PC-3 (cell line): ENCODE measurements at regions not wholly inside any gene's neighbourhood (a gene's known extent, or its start where the extent isn't known, plus 50 kb on each side); places are given as distances from the start of the nearest gene placed in this dataset.

Experiments
- ATAC-seq: fragments of 200-7000 bp; cut with Tn5 transposase; 2 replicates; pipeline ENCODE4 v1.9.1; 2020; ENCODE audit warnings: mild to moderate bottlenecking, moderate library complexity
- BruUV-seq: library from RNA; stranded (reverse); fragments of 400-500 nt; replicated peaks from 2 replicates; lab custom pipeline; 2021; lab: Mats Ljungman, UMichigan
- CTCF ChIA-PET: fragments of 300-600 bp; sonication (Branson Sonifier 250); formaldehyde crosslinking; loops from one replicate; lab custom pipeline; 2022; ENCODE audit warnings: antibody characterized with exemption; lab: Charles Lee
- POLR2A ChIA-PET: fragments of 300-600 bp; sonication (Branson Sonifier 250); formaldehyde crosslinking; loops from one replicate; lab custom pipeline; 2022; ENCODE audit warnings: antibody characterized with exemption; ENCODE audit not compliant: unreplicated experiment; lab: Charles Lee
- DNase-seq: peaks from one replicate; pipeline ENCODE4 v3.0.0-alpha.2; 2015
- H2AFZ ChIP-seq: fragments of 300-600 bp; sonication (generic); 2 replicates; pipeline ENCODE4 v1.6.0; 2016; ENCODE audit warnings: antibody characterized with exemption, low read length
- H3F3A ChIP-seq: fragments of 300-600 bp; sonication (generic); one replicate; pipeline ENCODE4 v1.6.0; 2017; ENCODE audit warnings: antibody characterized with exemption, low read length, control low read depth, mild to moderate bottlenecking; ENCODE audit not compliant: unreplicated experiment
- H3K27ac ChIP-seq: fragments of 300-600 bp; sonication (generic); 2 replicates; pipeline ENCODE4 v1.5.1; 2016; ENCODE audit warnings: mild to moderate bottlenecking, low read length
- H3K27me3 ChIP-seq: fragments of 300-600 bp; sonication (generic); 2 replicates; pipeline ENCODE4 v1.6.1; 2016; ENCODE audit warnings: low read length, mixed read lengths
- H3K36me3 ChIP-seq: fragments of 300-600 bp; sonication (generic); 2 replicates; pipeline ENCODE4 v1.6.1; 2016; ENCODE audit warnings: low read depth, mixed run types, low read length, mixed read lengths
- H3K4me1 ChIP-seq: fragments of 300-600 bp; sonication (generic); 2 replicates; pipeline ENCODE4 v1.5.1; 2016; ENCODE audit warnings: low read length; ENCODE audit not compliant: insufficient read depth
- H3K4me2 ChIP-seq: fragments of 300-600 bp; sonication (generic); 2 replicates; pipeline ENCODE4 v1.6.0; 2016; ENCODE audit warnings: low read length
- H3K4me3 ChIP-seq: fragments of 300-600 bp; sonication (generic); 2 replicates; pipeline ENCODE4 v1.5.1; 2016; ENCODE audit warnings: mild to moderate bottlenecking, low read length, mixed read lengths
- H3K79me2 ChIP-seq: fragments of 300-600 bp; sonication (generic); 2 replicates; pipeline ENCODE4 v1.6.1; 2017; ENCODE audit warnings: low read length, mixed read lengths
- H3K9ac ChIP-seq: fragments of 300-600 bp; sonication (generic); 2 replicates; pipeline ENCODE4 v1.6.0; 2016; ENCODE audit warnings: mild to moderate bottlenecking, low read length
- H3K9me2 ChIP-seq: fragments of 300-600 bp; sonication (generic); replicated peaks from 2 replicates; pipeline ENCODE4 v1.6.1; 2016; ENCODE audit warnings: mixed run types, low read length, mixed read lengths
- H3K9me3 ChIP-seq: fragments of 300-600 bp; sonication (generic); 2 replicates; pipeline ENCODE4 v1.6.1; 2016; ENCODE audit warnings: low read length, mixed read lengths
- H4K20me1 ChIP-seq: fragments of 300-600 bp; sonication (generic); 2 replicates; pipeline ENCODE4 v1.6.1; 2016; ENCODE audit warnings: low read length, mixed read lengths
- EZH2 ChIP-seq: fragments of 300-600 bp; sonication (generic); IDR thresholded peaks from one replicate; pipeline ENCODE4 v1.6.1; 2017; ENCODE audit warnings: antibody characterized with exemption, mild to moderate bottlenecking, low read length; ENCODE audit not compliant: unreplicated experiment
- EZH2phosphoT487 ChIP-seq: fragments of 300-600 bp; sonication (generic); IDR thresholded peaks from 2 replicates; pipeline ENCODE4 v1.6.1; 2018; ENCODE audit warnings: mild to moderate bottlenecking, antibody characterized with exemption, low read length, borderline replicate concordance
- intact Hi-C: fragments of 100-400 bp; cut with micrococcal nuclease; formaldehyde crosslinking; loops from 2 replicates; pipeline ENCODE4 v1.9.0; 2023
- TF ChIP-seq, protein P1 (sequence below): fragments of 300-600 bp; sonication (generic); conservative IDR thresholded peaks from 2 replicates; pipeline ENCODE4 v1.5.1; 2017; ENCODE audit warnings: antibody characterized with exemption, low read depth, mild to moderate bottlenecking, low read length

- ChIA-PET POLR2A (no interaction called here), CTCF (no interaction called here)
- intact Hi-C loops, result no loop called here
- DNase-seq (no peak), ATAC-seq (no peak)
- Histone ChIP-seq H3K27ac (no peak overlapping the region), H3K9me2 (no peaks in the 10 kb centered on the region), H4K20me1 (no peaks in the 10 kb centered on the region), H3F3A (no peaks in the 10 kb centered on the region), H3K27me3 (no peaks in the 10 kb centered on the region), H2AFZ (no peak overlapping the region), H3K9ac (no peak overlapping the region), H3K9me3 (no peaks in the 10 kb centered on the region), H3K4me1 (no peaks in the 10 kb centered on the region), H3K4me3 (no peak overlapping the region), H3K79me2 (no peaks in the 10 kb centered on the region), H3K4me2 (no peak overlapping the region), H3K36me3 (no peaks in the 10 kb centered on the region)
- TF ChIP-seq EZH2 (no peak), EZH2phosphoT487 (no peak)
- TF ChIP-seq, protein P1, sequence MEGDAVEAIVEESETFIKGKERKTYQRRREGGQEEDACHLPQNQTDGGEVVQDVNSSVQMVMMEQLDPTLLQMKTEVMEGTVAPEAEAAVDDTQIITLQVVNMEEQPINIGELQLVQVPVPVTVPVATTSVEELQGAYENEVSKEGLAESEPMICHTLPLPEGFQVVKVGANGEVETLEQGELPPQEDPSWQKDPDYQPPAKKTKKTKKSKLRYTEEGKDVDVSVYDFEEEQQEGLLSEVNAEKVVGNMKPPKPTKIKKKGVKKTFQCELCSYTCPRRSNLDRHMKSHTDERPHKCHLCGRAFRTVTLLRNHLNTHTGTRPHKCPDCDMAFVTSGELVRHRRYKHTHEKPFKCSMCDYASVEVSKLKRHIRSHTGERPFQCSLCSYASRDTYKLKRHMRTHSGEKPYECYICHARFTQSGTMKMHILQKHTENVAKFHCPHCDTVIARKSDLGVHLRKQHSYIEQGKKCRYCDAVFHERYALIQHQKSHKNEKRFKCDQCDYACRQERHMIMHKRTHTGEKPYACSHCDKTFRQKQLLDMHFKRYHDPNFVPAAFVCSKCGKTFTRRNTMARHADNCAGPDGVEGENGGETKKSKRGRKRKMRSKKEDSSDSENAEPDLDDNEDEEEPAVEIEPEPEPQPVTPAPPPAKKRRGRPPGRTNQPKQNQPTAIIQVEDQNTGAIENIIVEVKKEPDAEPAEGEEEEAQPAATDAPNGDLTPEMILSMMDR, result no peak
- BruUV-seq, result no TSS peak
Measured at GRCh38 chr2:16250056-16250425, 309.7 kb downstream of the MYCN start.

GRCh38 chr2:16249246-16250055 is 309.1 kb downstream of the MYCN start:
- Histone ChIP-seq H3K27ac (no peak overlapping the region), H3K27me3 (no peaks in the 10 kb centered on the region), H3K4me3 (no peak overlapping the region), H3K4me2 (no peak overlapping the region), H3K79me2 (no peaks in the 10 kb centered on the region), H3K9ac (no peak overlapping the region), H3K36me3 (no peaks in the 10 kb centered on the region), H3F3A (no peaks in the 10 kb centered on the region), H3K4me1 (no peaks in the 10 kb centered on the region), H3K9me2 (no peaks in the 10 kb centered on the region), H4K20me1 (no peaks in the 10 kb centered on the region), H2AFZ (no peak overlapping the region), H3K9me3 (no peaks in the 10 kb centered on the region)
- CTCF ChIA-PET, result no interaction called here
- BruUV-seq, result no TSS peak
- no peak for ATAC-seq
- no peak for DNase-seq
- no peak for TF ChIP-seq EZH2phosphoT487
- TF ChIP-seq EZH2, result no peak
- TF ChIP-seq, protein P1, result no peak
- POLR2A ChIA-PET, result no interaction called here
- intact Hi-C loops, result no loop called here

DNA sequence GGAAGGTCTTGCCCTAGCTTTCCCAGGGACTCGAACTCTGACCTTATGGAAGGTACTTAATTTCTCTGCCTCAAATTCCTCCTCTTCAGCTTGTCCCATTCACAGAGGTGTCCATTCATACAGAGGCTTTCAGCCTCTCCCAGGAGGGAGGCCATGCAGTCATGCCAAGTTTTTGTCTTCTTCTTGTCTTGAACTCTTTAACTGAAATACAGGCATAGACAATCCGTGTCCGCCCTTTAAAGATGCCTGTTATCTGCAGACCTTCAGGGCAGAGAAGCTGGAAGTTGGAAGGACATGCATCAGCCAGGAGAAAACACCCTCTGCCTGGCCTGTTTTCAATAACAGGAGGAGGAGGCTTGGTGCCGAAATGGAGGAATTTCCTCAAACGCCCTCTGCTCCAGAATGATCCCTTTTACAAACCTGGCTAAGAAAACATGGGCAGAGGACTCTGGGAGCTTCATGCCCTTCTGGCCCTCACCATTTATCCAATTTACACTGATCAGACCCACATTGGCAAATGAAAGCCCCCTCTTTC is 308.3 kb downstream of the MYCN start:
- no peaks in the 10 kb centered on the region for H3K9me2 ChIP-seq
- POLR2A ChIA-PET, result no interaction called here
- no peaks in the 10 kb centered on the region for H3K4me1 ChIP-seq
- CTCF ChIA-PET, result no interaction called here
- H3K4me3 ChIP-seq, result no peak overlapping the region
- no peaks in the 10 kb centered on the region for H4K20me1 ChIP-seq
- H3K9me3 ChIP-seq, result no peaks in the 10 kb centered on the region
- no TSS peak for BruUV-seq
- intact Hi-C loops, result no loop called here
- TF ChIP-seq, protein P1, result no peak
- no peak for TF ChIP-seq EZH2phosphoT487
- TF ChIP-seq EZH2, result no peak
- no peak for DNase-seq
- H3K79me2 ChIP-seq, result no peaks in the 10 kb centered on the region
- H3K27me3 ChIP-seq, result no peaks in the 10 kb centered on the region
- no peaks in the 10 kb centered on the region for H3F3A ChIP-seq
- no peak overlapping the region for H3K4me2 ChIP-seq
- no peak for ATAC-seq
- H2AFZ ChIP-seq, result no peak overlapping the region
- H3K36me3 ChIP-seq, result no peaks in the 10 kb centered on the region
- H3K9ac ChIP-seq, result no peak overlapping the region
- H3K27ac ChIP-seq, result no peak overlapping the region
